ENCODE measurements at regions not wholly inside any gene's neighbourhood (a gene's known extent, or its start where the extent isn't known, plus 50 kb on each side); places are given as distances from the start of the nearest gene placed in this dataset.

DNA sequence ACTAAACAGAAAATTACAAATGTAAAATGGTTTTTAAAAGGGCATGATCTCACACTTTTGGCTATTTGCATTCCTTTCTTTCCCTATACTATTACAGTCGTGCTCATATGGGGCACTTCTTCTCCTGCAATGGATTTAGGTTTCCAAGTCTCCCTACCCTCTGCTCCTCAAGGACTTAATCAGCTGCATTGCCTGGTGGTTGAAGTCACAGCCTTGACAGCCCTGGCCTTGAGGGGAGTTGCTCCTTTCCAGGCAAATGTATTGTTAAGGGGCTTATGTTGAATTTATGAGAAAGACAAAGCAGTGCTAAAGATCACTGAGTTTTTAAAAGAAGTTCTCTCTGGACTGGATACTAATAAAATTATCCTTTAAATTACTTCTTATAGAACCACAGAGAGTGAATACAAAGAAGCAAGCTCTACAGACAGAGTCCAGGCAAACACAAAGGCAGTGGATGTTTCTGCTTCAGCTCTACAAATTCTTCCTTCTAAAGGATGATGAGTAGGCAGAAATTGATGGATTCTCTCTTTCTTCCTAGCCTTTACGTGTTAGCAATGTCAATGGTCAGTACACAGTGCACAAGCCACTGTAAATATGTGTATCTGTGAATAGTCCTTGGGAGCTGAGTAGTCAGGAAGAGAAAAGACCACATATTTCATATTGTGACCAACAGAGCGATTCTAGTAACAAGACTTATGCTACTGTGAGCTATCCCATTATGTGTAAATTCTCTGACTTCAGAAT, 390.9 kb downstream of the TBC1D4 start:
- TF ChIP-seq CTCF (IDR thresholded peaks at IDR 0.05) = no peak
- TF ChIP-seq POLR2A (IDR thresholded peaks at IDR 0.05) = no peak
